B cell (primary cell): ENCODE measurements at regions not wholly inside any gene's neighbourhood (a gene's known extent, or its start where the extent isn't known, plus 50 kb on each side); places are given as distances from the start of the nearest gene placed in this dataset.

Experiments used
- CTCF ChIP-seq: fragments of 200-600 bp; IDR thresholded peaks from one replicate; pipeline ENCODE4 v1.8.0; 2022; ENCODE audit warnings: antibody characterized with exemption, mild to moderate bottlenecking
- EZH2 ChIP-seq: IDR thresholded peaks from 2 replicates; pipeline ENCODE4 v1.6.1; 2012; ENCODE audit warnings: borderline replicate concordance, low read depth, mild to moderate bottlenecking, moderate library complexity, low read length; ENCODE audit not compliant: insufficient read depth, poor library complexity, severe bottlenecking

- TF ChIP-seq CTCF (no peak), EZH2 (no peak)
Measured at GRCh38 chr1:208980605-208981004, 602.9 kb upstream of the CAMK1G start.
